ENCODE measurements at regions not wholly inside any gene's neighbourhood (a gene's known extent, or its start where the extent isn't known, plus 50 kb on each side); places are given as distances from the start of the nearest gene placed in this dataset.

GRCh38 chr3:88985491-88985890 lies 121.9 kb upstream of the EPHA3 start:
- TF ChIP-seq, protein P1, sequence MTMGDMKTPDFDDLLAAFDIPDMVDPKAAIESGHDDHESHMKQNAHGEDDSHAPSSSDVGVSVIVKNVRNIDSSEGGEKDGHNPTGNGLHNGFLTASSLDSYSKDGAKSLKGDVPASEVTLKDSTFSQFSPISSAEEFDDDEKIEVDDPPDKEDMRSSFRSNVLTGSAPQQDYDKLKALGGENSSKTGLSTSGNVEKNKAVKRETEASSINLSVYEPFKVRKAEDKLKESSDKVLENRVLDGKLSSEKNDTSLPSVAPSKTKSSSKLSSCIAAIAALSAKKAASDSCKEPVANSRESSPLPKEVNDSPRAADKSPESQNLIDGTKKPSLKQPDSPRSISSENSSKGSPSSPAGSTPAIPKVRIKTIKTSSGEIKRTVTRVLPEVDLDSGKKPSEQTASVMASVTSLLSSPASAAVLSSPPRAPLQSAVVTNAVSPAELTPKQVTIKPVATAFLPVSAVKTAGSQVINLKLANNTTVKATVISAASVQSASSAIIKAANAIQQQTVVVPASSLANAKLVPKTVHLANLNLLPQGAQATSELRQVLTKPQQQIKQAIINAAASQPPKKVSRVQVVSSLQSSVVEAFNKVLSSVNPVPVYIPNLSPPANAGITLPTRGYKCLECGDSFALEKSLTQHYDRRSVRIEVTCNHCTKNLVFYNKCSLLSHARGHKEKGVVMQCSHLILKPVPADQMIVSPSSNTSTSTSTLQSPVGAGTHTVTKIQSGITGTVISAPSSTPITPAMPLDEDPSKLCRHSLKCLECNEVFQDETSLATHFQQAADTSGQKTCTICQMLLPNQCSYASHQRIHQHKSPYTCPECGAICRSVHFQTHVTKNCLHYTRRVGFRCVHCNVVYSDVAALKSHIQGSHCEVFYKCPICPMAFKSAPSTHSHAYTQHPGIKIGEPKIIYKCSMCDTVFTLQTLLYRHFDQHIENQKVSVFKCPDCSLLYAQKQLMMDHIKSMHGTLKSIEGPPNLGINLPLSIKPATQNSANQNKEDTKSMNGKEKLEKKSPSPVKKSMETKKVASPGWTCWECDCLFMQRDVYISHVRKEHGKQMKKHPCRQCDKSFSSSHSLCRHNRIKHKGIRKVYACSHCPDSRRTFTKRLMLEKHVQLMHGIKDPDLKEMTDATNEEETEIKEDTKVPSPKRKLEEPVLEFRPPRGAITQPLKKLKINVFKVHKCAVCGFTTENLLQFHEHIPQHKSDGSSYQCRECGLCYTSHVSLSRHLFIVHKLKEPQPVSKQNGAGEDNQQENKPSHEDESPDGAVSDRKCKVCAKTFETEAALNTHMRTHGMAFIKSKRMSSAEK (CRISPR knock-in tag; IDR thresholded peaks at IDR 0.05; ENCODE audit: borderline replicate concordance) = no peak
- TF ChIP-seq, protein P2, sequence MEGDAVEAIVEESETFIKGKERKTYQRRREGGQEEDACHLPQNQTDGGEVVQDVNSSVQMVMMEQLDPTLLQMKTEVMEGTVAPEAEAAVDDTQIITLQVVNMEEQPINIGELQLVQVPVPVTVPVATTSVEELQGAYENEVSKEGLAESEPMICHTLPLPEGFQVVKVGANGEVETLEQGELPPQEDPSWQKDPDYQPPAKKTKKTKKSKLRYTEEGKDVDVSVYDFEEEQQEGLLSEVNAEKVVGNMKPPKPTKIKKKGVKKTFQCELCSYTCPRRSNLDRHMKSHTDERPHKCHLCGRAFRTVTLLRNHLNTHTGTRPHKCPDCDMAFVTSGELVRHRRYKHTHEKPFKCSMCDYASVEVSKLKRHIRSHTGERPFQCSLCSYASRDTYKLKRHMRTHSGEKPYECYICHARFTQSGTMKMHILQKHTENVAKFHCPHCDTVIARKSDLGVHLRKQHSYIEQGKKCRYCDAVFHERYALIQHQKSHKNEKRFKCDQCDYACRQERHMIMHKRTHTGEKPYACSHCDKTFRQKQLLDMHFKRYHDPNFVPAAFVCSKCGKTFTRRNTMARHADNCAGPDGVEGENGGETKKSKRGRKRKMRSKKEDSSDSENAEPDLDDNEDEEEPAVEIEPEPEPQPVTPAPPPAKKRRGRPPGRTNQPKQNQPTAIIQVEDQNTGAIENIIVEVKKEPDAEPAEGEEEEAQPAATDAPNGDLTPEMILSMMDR (IDR thresholded peaks at IDR 0.05) = no peak

Measured in WTC11 (cell line).